ENCODE measurements at regions not wholly inside any gene's neighbourhood (a gene's known extent, or its start where the extent isn't known, plus 50 kb on each side); places are given as distances from the start of the nearest gene placed in this dataset.

- TF ChIP-seq CTCF (IDR thresholded peaks at IDR 0.05) (no peak), POLR2A (IDR thresholded peaks at IDR 0.05) (no peak)
These were observed 149.0 kb downstream of the SLITRK1 start for GRCh38 chr13:83733293-83733692.
